HG03442 (cell line): ENCODE measurements at regions not wholly inside any gene's neighbourhood (a gene's known extent, or its start where the extent isn't known, plus 50 kb on each side); places are given as distances from the start of the nearest gene placed in this dataset.
A peak's percentile ranks its signal among the peaks of the same experiment; 100 is the strongest.

ENCODE experiments used
- ATAC-seq: cut with Tn5 transposase; IDR thresholded peaks from one replicate; pipeline ENCODE4 v1.9.1; 2021; ENCODE audit warnings: mild to moderate bottlenecking, moderate library complexity; ENCODE audit not compliant: unreplicated experiment

GRCh38 chr14:34069854-34070582 is 119.1 kb upstream of the EGLN3 start:
- ATAC-seq: no peak

GRCh38 chr14:34067587-34067986 is 116.7 kb upstream of the EGLN3 start:
- ATAC-seq: no peak

GRCh38 chr14:34065690-34066391 is 115.0 kb upstream of the EGLN3 start:
- no peak for ATAC-seq

DNA sequence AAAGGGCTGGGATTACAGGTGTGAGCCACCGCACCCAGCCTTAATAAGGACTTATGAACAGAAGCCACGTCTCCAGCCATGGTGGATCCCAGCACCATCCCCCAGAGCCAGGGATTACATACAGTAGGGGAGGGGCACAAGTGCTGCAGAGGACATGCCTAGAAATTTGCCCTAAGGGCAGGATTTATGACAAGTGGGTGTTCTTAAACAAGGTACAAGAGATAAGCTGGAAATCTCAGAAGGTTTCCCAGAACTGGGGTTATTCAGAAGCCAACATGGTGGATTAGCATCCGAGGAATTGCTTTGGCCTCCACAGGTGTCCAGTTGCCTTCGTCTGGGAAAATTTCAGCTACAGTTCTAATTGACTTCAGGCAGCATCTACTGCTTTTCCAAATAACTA is 114.4 kb upstream of the EGLN3 start:
- ATAC-seq: no peak

DNA sequence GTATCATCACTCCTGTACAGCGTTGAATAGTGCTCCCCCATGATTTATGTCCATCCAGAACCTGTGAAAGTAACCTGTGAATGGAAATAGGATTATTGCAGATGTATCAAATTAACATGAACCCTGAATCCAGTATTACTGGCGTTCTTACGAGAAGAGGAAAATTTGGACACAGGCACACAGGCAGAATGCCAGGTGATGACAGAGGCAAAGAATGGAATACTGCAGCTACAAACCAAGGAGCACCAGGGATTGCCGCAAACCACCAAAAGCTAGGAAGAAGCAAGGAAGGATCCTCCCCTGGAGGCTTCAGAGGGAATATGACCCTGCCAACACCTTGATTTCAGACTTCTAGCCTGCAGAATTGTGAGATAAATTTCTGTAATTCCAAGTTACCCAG is 113.5 kb upstream of the EGLN3 start:
- ATAC-seq: no peak

GRCh38 chr14:34063470-34064164 is 112.7 kb upstream of the EGLN3 start:
- ATAC-seq: no peak

DNA sequence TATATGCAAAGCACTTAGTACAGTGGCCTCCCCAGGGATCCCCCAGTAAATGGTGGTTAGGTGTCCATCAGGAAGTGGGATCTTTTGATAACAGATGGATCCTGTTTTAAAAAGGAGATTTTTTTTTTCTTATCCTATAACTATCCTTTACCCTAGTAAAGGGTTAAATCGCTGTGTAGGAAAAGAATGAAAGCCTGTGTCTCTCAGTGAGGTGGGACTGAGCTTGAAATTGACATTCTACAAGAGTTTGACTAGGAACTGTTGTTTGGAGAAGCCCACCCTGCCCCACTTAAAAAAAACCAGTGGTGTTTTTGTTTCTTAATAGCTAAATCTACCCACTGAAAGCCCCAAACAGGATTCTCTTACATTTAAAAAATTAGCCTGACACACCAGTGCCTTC is 112.2 kb upstream of the EGLN3 start:
- ATAC-seq: no peak

DNA sequence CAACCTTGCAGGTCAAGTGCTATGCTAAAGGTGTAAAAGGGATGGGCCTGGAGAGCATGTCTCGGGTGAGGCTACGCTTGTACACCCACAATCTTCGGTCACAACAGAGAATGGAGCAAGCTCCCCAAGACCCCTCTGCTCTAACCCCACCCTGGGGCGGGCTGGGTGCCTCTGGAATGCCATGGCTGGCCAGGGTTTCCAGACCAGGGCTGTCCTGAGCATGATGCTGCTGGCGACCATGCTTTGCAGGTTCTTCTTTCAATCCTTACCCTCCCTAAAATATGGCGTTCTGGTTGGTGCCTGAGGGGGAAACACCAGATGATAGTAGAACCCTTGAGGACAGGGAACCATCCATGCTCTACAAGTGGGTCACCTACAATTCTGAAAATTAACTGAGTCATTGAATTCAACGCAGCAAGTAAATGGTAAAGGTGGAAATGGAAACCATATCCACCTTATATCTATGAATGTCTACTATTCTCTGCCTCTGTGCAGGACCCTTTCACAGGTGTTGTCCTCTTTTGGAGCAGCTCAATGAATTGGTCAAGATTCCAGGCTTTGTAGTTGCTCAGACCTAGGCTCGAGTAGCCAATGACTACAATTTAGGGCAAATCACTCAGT is 111.6 kb upstream of the EGLN3 start:
- no peak for ATAC-seq

GRCh38 chr14:34060651-34060999 is 109.8 kb upstream of the EGLN3 start:
- ATAC-seq: no peak

GRCh38 chr14:34059925-34060650 is 109.2 kb upstream of the EGLN3 start:
- ATAC-seq: peak; percentile 78

DNA sequence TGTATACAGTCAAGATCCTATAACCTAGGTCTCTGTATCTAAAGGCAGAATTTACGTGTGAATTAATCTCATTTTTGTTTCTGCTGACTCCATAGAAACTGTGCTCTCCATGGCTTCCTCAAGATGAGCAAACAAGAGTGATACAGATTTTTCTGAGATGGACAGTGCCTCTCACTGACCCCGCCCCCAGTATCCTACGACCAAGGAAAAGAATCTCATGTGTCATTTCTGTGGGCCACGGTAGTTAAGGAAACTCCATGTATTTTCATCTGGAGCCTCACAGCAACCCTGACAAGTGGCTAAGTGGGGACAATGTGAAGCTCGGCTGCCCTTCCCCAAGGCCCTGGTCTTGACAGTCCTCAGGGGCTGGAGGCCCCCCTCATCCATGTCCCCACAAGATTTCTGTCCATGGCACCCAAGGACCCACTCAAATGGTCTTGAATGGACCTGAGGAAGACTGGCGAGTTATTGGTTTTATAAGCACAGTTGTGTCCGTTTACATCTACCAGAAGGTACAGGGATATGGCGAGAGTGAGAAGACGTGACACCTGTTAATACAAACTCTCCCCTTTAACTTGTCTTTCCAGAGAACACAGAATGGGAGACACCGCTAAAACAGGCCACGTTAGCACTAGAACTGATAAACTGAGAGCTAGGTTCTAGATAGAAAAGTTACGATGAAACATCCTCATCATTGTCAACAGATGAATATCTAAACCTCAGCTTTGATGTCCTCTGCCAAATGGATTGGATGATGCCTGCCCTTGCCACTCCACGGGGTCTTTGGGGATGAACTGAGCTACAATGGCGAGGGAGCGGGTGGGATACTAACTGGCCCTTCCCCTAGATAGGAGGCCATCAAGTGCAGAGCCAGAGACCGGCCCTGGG is 108.4 kb upstream of the EGLN3 start:
- no peak for ATAC-seq

GRCh38 chr14:34058510-34058909 is 107.6 kb upstream of the EGLN3 start:
- no peak for ATAC-seq

DNA sequence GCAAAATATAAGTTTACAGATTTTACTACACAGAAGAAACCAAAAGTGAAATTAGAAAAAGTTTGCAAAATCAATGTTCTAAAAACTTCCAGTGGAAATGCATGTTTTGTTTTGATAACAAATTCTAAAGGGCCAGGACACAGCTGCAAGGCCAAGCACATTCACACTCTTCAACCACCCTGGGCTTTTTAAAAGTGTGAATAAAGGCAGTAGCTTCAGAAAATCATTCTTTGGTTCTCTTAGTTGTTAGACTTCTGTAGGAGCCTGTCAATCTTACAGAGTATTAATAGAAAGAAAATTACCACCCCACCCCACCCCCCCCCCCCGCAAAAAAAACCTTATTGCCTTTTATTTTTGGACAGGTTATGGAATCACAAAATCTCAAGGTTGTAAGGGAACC is 105.2 kb upstream of the EGLN3 start:
- no peak for ATAC-seq

DNA sequence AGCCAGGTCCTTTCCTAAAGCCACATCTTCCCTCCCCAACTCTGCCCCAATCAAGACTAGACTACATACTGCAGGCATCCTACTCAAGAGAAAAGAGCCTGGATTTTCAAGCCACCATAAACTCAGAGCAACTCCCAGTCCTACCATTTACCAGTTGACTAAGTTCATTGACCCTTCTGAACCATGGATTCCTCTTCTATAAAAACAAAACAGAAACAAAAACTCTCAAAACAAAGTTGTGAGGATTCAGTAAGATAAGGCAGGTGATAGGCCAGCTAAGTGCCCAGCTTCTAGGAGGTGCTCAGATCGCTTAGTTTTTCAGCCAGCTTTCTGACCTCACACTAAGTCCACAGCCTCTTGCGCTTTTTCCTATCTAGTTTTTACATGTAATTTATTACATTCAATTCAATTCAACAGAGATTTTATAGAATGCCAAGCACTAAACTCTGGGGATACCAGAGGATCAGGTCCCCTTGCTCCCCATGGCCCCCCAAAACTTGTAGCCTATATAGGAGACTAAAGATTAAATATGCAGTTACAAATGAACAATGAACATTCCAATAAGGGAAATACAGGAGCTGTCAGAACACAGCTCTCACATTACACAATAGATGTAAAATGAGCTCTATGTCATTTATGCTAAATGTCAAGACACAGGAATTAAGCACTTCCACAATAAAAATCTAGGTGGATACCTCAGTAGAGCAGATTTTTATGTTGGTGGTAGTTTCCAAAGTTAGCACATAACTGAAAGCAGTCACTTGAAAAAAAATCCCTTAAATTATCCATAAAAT is 104.5 kb upstream of the EGLN3 start:
- no peak for ATAC-seq

DNA sequence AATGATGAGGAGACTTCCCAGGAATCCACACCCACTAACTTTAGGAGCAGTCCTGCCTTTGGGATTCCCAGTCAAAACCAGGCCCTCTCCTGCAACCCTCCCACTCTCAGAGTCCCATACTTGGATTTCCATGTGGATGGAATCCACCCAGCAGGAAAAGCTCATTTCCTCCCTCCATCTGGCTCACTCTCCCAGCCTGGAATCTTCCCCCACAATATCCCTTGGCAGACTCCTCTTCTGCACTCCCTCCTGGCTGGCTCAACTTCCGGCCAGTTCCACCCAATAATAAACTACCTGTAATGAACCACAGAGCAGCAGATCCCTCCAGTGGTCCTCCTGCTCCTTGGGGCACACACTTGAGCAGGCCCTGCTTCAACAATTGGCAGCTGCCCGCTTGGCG is 102.8 kb upstream of the EGLN3 start:
- ATAC-seq: no peak

DNA sequence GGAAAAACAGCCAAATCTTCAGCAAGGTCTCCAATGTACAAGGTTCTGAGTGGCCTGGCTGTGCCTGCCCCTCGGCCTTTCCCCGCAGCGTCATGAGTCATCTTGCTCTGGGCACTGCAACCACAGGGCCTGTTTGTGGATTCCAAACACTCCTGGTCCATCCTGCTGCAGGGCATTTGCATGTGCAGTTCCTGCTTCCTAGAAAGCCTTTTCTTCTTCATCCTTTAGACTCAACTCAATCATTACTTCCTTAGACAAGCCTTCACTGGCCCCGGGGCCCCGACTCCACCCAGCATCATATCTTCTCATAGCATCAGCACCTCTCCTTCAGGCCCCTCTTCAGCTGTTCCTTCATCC is 101.8 kb upstream of the EGLN3 start:
- no peak for ATAC-seq

DNA sequence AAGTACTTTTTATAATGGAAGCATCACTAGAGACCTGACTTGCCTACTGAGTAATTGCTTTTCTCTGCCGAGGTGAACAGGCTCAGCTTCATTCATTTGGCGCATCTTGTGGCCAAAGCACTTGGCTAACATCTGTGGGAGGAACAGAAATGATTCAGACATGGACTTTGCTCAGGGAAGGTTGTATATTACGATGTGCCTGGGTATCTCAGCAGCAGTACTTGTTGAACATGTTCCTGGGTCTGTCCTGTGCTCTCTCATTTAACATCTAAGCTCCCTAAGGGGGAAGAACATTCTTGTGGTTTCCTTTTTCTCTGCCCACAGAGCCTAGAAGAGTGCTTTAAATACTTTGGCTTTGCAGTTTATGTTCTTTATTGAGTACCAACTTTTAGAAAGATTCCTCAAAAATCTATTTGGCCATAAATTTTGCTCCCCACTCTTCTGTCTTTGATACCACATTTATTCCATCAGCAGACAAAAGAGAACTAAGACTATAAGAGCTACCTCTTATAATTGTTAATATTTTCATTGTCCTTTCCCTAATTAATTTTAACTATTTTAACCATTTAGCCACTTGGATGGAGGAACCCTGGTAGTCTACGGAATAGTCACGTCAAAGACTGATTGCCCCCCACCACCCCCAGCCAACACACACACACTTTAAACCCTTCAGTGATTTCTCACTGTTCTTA is 101.2 kb upstream of the EGLN3 start:
- peak; percentile 71 for ATAC-seq

- no peak for ATAC-seq
These were observed 99.7 kb upstream of the EGLN3 start for GRCh38 chr14:34050606-34051005.

DNA sequence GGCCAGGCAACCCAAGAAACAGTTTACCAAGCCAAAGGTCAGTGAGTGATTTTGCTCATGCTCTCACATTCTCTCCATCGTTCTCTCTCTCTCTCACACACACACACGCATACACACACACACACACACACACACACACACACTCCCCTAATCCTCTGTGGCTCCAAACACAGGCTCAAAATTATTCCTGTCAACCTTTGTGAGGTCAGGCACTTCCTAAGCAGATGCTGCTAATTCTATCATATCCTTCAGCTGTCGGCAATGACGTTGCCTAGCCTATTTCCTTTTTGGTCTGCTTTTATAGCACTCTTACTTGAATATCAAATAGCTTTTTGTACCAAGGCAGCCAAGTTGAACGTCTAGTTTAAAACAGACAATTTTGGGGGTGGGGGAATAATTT is 98.9 kb upstream of the EGLN3 start:
- ATAC-seq: no peak
